Testis (tissue), 2 donors: ENCODE measurements at regions not wholly inside any gene's neighbourhood (a gene's known extent, or its start where the extent isn't known, plus 50 kb on each side); places are given as distances from the start of the nearest gene placed in this dataset.

ENCODE experiments used
- POLR2A ChIP-seq: fragments of 450-650 bp; IDR thresholded peaks from one replicate; pipeline ENCODE4 v1.6.1; 2017; ENCODE audit warnings: antibody characterized with exemption, mild to moderate bottlenecking, moderate library complexity
- TF ChIP-seq, protein P1 (sequence below), 3 experiments: fragments of 450-650 bp in 2 of 3; fragments of 200-600 bp in 1 of 3; sonication (generic) in 1 of 3; IDR thresholded peaks; one replicate each; pipeline ENCODE4 v1.5.1; 2016 to 2019; ENCODE audit warnings: antibody characterized with exemption in 3 of 3, mild to moderate bottlenecking in 2 of 3, moderate library complexity in 1 of 3

DNA sequence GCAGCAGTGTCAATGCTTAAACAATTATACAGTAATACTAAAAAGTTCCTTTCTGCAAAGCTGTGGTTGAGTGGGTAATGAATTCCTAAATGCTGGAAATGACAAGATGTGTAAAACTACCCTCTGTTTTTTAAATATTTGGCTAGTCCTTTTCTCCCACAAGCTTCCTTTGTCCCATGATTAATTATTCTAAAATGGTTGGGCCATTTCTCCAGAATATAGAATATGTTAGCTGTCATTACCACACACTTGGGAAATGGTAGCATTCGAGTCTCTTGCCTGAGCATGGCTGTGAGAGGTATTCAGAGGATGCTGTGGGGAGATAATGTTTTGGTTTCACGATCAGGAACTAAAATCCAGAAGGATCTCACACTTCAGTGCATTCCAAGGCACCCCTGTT is 1185.8 kb downstream of the UQCRFS1 start:
- TF ChIP-seq POLR2A, result no peak
- TF ChIP-seq, protein P1, sequence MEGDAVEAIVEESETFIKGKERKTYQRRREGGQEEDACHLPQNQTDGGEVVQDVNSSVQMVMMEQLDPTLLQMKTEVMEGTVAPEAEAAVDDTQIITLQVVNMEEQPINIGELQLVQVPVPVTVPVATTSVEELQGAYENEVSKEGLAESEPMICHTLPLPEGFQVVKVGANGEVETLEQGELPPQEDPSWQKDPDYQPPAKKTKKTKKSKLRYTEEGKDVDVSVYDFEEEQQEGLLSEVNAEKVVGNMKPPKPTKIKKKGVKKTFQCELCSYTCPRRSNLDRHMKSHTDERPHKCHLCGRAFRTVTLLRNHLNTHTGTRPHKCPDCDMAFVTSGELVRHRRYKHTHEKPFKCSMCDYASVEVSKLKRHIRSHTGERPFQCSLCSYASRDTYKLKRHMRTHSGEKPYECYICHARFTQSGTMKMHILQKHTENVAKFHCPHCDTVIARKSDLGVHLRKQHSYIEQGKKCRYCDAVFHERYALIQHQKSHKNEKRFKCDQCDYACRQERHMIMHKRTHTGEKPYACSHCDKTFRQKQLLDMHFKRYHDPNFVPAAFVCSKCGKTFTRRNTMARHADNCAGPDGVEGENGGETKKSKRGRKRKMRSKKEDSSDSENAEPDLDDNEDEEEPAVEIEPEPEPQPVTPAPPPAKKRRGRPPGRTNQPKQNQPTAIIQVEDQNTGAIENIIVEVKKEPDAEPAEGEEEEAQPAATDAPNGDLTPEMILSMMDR (IDR thresholded peaks at IDR 0.05), result no peak
